A549 (cell line): ENCODE measurements at regions not wholly inside any gene's neighbourhood (a gene's known extent, or its start where the extent isn't known, plus 50 kb on each side); places are given as distances from the start of the nearest gene placed in this dataset.

Source experiments
- ESRRA ChIP-seq: fragments of 150-350 bp; IDR thresholded peaks from 2 replicates; pipeline ENCODE4 v1.6.1; 2014; ENCODE audit warnings: mild to moderate bottlenecking, low read length, borderline replicate concordance
- FOSL2 ChIP-seq, 2 experiments: fragments of 450-650 bp in 1 of 2; fragments of >200 bp in 1 of 2; sonication (Bioruptor Twin) in 1 of 2; formaldehyde crosslinking; IDR thresholded peaks; 2 replicates each; pipeline versions ENCODE4 v1.5.0 to v1.6.1; 2016 to 2020; ENCODE audit warnings: mild to moderate bottlenecking in 1 of 2, moderate library complexity in 1 of 2
- POLR2AphosphoS2 ChIP-seq: conservative IDR thresholded peaks from 2 replicates; pipeline ENCODE4 v1.6.1; 2012; ENCODE audit warnings: low read length, improper control_type of control experiment, inconsistent platforms
- RAD21 ChIP-seq, 2 experiments: fragments of >200 bp in 1 of 2; sonication (Bioruptor Twin) in 1 of 2; formaldehyde crosslinking in 1 of 2; IDR thresholded peaks in 1 of 2; conservative IDR thresholded peaks in 1 of 2; 2 replicates in 1 of 2; 3 replicates in 1 of 2; pipeline ENCODE4 v1.6.1; 2012 to 2018; ENCODE audit warnings: inconsistent platforms in 1 of 2
- TF ChIP-seq, protein P1 (sequence below): fragments of >200 bp; sonication (Bioruptor Twin); formaldehyde crosslinking; IDR thresholded peaks from 3 replicates; pipeline ENCODE4 v1.5.1; 2016
- TF ChIP-seq, protein P2 (sequence below): IDR thresholded peaks from 2 replicates; pipeline ENCODE4 v1.6.1; 2012

DNA sequence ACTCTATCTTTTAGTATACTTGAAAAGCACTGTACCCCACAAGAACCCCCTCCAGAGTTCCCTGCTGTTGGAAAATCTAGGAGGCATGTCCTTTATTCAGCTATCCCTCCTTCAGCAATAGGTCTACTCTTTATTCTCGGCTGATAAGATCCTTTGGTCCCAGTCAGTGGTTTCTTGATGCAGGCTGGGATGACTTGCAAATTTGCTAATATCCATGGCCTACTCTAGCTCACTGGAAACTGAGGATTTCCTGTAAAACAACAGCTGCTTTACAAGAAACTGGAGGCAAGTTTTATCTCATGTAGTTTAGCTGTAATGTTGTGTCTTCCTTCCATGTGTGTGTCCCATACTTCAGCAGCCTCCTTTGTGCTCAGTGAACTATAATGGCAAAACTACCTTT is 183.9 kb upstream of the SCN7A start:
- TF ChIP-seq, protein P1, sequence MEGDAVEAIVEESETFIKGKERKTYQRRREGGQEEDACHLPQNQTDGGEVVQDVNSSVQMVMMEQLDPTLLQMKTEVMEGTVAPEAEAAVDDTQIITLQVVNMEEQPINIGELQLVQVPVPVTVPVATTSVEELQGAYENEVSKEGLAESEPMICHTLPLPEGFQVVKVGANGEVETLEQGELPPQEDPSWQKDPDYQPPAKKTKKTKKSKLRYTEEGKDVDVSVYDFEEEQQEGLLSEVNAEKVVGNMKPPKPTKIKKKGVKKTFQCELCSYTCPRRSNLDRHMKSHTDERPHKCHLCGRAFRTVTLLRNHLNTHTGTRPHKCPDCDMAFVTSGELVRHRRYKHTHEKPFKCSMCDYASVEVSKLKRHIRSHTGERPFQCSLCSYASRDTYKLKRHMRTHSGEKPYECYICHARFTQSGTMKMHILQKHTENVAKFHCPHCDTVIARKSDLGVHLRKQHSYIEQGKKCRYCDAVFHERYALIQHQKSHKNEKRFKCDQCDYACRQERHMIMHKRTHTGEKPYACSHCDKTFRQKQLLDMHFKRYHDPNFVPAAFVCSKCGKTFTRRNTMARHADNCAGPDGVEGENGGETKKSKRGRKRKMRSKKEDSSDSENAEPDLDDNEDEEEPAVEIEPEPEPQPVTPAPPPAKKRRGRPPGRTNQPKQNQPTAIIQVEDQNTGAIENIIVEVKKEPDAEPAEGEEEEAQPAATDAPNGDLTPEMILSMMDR, result no peak
- no peak for TF ChIP-seq POLR2AphosphoS2
- TF ChIP-seq, protein P2, sequence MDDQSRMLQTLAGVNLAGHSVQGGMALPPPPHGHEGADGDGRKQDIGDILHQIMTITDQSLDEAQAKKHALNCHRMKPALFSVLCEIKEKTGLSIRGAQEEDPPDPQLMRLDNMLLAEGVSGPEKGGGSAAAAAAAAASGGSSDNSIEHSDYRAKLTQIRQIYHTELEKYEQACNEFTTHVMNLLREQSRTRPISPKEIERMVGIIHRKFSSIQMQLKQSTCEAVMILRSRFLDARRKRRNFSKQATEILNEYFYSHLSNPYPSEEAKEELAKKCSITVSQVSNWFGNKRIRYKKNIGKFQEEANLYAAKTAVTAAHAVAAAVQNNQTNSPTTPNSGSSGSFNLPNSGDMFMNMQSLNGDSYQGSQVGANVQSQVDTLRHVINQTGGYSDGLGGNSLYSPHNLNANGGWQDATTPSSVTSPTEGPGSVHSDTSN, result no peak
- no peak for TF ChIP-seq RAD21 (conservative IDR thresholded peaks at IDR 0.05 in 1 of 2, IDR thresholded peaks at IDR 0.05 in 1 of 2)
- TF ChIP-seq ESRRA, result no peak
- TF ChIP-seq FOSL2 (IDR thresholded peaks at IDR 0.05), result no peak
- no peak for TF ChIP-seq FOSL2 (CRISPR knock-in tag; IDR thresholded peaks at IDR 0.05)
